DOHH2 (cell line): ENCODE measurements at regions not wholly inside any gene's neighbourhood (a gene's known extent, or its start where the extent isn't known, plus 50 kb on each side); places are given as distances from the start of the nearest gene placed in this dataset.

Source experiments
- H3F3A ChIP-seq: fragments of 200-600 bp; sonication (generic), shearing (Covaris generic); 2 replicates; pipeline ENCODE4 v1.6.0; 2016; ENCODE audit warnings: antibody characterized with exemption, mild to moderate bottlenecking; ENCODE audit not compliant: control insufficient read depth, insufficient read depth
- H3K27ac ChIP-seq: fragments of 200-600 bp; sonication (generic); 2 replicates; pipeline ENCODE4 v1.5.1; 2014; ENCODE audit warnings: low read depth, mild to moderate bottlenecking, low read length, moderate library complexity
- H3K27me3 ChIP-seq: fragments of 200-600 bp; sonication (generic); 2 replicates; pipeline ENCODE4 v1.6.1; 2014; ENCODE audit warnings: mild to moderate bottlenecking, low read length, mixed read lengths; ENCODE audit not compliant: control insufficient read depth
- H3K36me3 ChIP-seq: fragments of 200-600 bp; sonication (generic); 2 replicates; pipeline ENCODE4 v1.6.1; 2014; ENCODE audit warnings: mild to moderate bottlenecking, low read length, moderate library complexity, mixed read lengths; ENCODE audit not compliant: control insufficient read depth
- H3K4me1 ChIP-seq: fragments of 200-600 bp; sonication (generic); 2 replicates; pipeline ENCODE4 v1.6.1; 2014; ENCODE audit warnings: mild to moderate bottlenecking, low read length, mixed read lengths; ENCODE audit not compliant: control insufficient read depth
- H3K4me2 ChIP-seq: fragments of 200-600 bp; sonication (generic); 2 replicates; pipeline ENCODE4 v1.6.0; 2014; ENCODE audit warnings: mild to moderate bottlenecking, low read length, moderate library complexity
- H3K4me3 ChIP-seq: fragments of 200-600 bp; sonication (generic); 2 replicates; pipeline ENCODE4 v1.5.1; 2014; ENCODE audit warnings: mild to moderate bottlenecking, low read length, mixed read lengths
- H3K79me2 ChIP-seq: fragments of 200-600 bp; sonication (generic); 2 replicates; pipeline ENCODE4 v1.6.1; 2014; ENCODE audit warnings: mild to moderate bottlenecking, low read length, mixed read lengths; ENCODE audit not compliant: control insufficient read depth
- H3K9me2 ChIP-seq: fragments of 200-600 bp; sonication (generic); replicated peaks from 2 replicates; pipeline ENCODE4 v1.6.1; 2014; ENCODE audit warnings: mild to moderate bottlenecking, low read length, mixed read lengths; ENCODE audit not compliant: control insufficient read depth
- H3K9me3 ChIP-seq: fragments of 200-600 bp; sonication (generic); 2 replicates; pipeline ENCODE4 v1.6.1; 2014; ENCODE audit warnings: antibody characterized with exemption, low read length, mixed read lengths; ENCODE audit not compliant: control insufficient read depth, insufficient read depth
- H4K20me1 ChIP-seq: fragments of 200-600 bp; sonication (generic); 2 replicates; pipeline ENCODE4 v1.6.0; 2014; ENCODE audit warnings: low read depth, mild to moderate bottlenecking, antibody characterized with exemption, low read length, moderate library complexity; ENCODE audit not compliant: control insufficient read depth, insufficient read depth
- CTCF ChIP-seq: fragments of 200-600 bp; sonication (generic); IDR thresholded peaks from one replicate; pipeline ENCODE4 v1.5.1; 2014; ENCODE audit warnings: antibody characterized with exemption, mild to moderate bottlenecking, low read depth, low read length; ENCODE audit not compliant: poor library complexity, severe bottlenecking
- EZH2phosphoT487 ChIP-seq: fragments of 200-600 bp; sonication (generic); IDR thresholded peaks from 2 replicates; pipeline ENCODE4 v1.6.1; 2017; ENCODE audit warnings: borderline replicate concordance, mild to moderate bottlenecking, antibody characterized with exemption, low read length, moderate library complexity, mixed read lengths

- Histone ChIP-seq H3K27me3 (no peaks in the 10 kb centered on the region), H3K27ac (no peak overlapping the region), H3K4me2 (no peak overlapping the region), H3K79me2 (no peaks in the 10 kb centered on the region), H3K36me3 (no peaks in the 10 kb centered on the region), H3F3A (no peaks in the 10 kb centered on the region), H3K4me1 (no peaks in the 10 kb centered on the region), H3K9me3 (no peaks in the 10 kb centered on the region), H3K9me2 (no peaks in the 10 kb centered on the region), H3K4me3 (no peak overlapping the region), H4K20me1 (no peaks in the 10 kb centered on the region)
- TF ChIP-seq EZH2phosphoT487: no peak
- no peak for TF ChIP-seq CTCF
Measured at GRCh38 chr4:10316851-10317250, 140.4 kb downstream of the ZNF518B start.

- Histone ChIP-seq H3K4me1 (no peaks in the 10 kb centered on the region), H3K27ac (no peak overlapping the region), H4K20me1 (no peaks in the 10 kb centered on the region), H3K9me3 (no peaks in the 10 kb centered on the region), H3K79me2 (no peaks in the 10 kb centered on the region), H3K4me2 (no peak overlapping the region), H3K27me3 (no peaks in the 10 kb centered on the region), H3K4me3 (no peak overlapping the region), H3F3A (no peaks in the 10 kb centered on the region), H3K9me2 (no peaks in the 10 kb centered on the region), H3K36me3 (no peaks in the 10 kb centered on the region)
- TF ChIP-seq CTCF: no peak
- no peak for TF ChIP-seq EZH2phosphoT487
Measured at GRCh38 chr4:10315638-10316037, 141.6 kb downstream of the ZNF518B start.

- Histone ChIP-seq H3K79me2 (no peaks in the 10 kb centered on the region), H3K27me3 (no peaks in the 10 kb centered on the region), H3F3A (no peaks in the 10 kb centered on the region), H4K20me1 (no peaks in the 10 kb centered on the region), H3K9me2 (no peaks in the 10 kb centered on the region), H3K36me3 (no peaks in the 10 kb centered on the region), H3K4me3 (no peak overlapping the region), H3K9me3 (no peaks in the 10 kb centered on the region), H3K27ac (no peak overlapping the region), H3K4me1 (no peaks in the 10 kb centered on the region), H3K4me2 (no peak overlapping the region)
- TF ChIP-seq EZH2phosphoT487: no peak
- TF ChIP-seq CTCF: no peak
Measured at GRCh38 chr4:10312568-10312967, 144.7 kb downstream of the ZNF518B start.

GRCh38 chr4:10311939-10312338, 145.3 kb downstream of the ZNF518B start:
- H3K4me3 ChIP-seq: no peak overlapping the region
- no peaks in the 10 kb centered on the region for H3K27me3 ChIP-seq
- no peaks in the 10 kb centered on the region for H4K20me1 ChIP-seq
- H3K9me3 ChIP-seq: no peaks in the 10 kb centered on the region
- no peaks in the 10 kb centered on the region for H3K9me2 ChIP-seq
- no peaks in the 10 kb centered on the region for H3K79me2 ChIP-seq
- H3K27ac ChIP-seq: no peak overlapping the region
- no peaks in the 10 kb centered on the region for H3K36me3 ChIP-seq
- no peaks in the 10 kb centered on the region for H3K4me1 ChIP-seq
- TF ChIP-seq CTCF (no peak), EZH2phosphoT487 (no peak)
- H3F3A ChIP-seq: no peaks in the 10 kb centered on the region
- H3K4me2 ChIP-seq: no peak overlapping the region
